Lower leg skin (tissue), 3 donors: ENCODE measurements at regions not wholly inside any gene's neighbourhood (a gene's known extent, or its start where the extent isn't known, plus 50 kb on each side); places are given as distances from the start of the nearest gene placed in this dataset.

Experiments
- POLR2A ChIP-seq, 2 donors: fragments of 450-650 bp; IDR thresholded peaks; one replicate each; pipeline ENCODE4 v1.6.1; 2016 to 2017; ENCODE audit warnings: antibody characterized with exemption in 2 of 2, mild to moderate bottlenecking in 1 of 2, moderate library complexity in 1 of 2
- TF ChIP-seq, protein P1 (sequence below), 3 donors: fragments of 450-650 bp; IDR thresholded peaks; one replicate each; pipeline ENCODE4 v1.5.1; 2016; ENCODE audit warnings: antibody characterized with exemption in 3 of 3, mild to moderate bottlenecking in 3 of 3, moderate library complexity in 2 of 3

DNA sequence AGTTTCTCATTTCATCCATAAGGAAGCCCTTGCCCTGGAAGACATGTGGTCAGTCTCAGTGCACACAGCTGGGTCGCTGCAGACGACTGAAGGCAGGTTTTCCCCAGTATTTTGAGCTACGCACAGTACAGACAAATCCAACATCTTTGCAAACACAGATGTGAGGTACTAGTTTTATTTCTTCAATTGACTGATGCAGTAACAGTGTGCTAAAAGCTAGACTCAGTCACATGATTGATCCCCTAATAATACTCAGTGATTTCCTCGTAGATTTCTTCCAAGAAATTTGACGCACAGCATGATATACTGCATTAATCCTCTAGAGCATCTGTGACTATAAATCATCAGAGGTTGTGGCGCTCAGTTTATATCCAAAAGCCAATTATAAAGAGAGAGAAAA is 346.1 kb downstream of the DIRAS2 start:
- TF ChIP-seq, protein P1, sequence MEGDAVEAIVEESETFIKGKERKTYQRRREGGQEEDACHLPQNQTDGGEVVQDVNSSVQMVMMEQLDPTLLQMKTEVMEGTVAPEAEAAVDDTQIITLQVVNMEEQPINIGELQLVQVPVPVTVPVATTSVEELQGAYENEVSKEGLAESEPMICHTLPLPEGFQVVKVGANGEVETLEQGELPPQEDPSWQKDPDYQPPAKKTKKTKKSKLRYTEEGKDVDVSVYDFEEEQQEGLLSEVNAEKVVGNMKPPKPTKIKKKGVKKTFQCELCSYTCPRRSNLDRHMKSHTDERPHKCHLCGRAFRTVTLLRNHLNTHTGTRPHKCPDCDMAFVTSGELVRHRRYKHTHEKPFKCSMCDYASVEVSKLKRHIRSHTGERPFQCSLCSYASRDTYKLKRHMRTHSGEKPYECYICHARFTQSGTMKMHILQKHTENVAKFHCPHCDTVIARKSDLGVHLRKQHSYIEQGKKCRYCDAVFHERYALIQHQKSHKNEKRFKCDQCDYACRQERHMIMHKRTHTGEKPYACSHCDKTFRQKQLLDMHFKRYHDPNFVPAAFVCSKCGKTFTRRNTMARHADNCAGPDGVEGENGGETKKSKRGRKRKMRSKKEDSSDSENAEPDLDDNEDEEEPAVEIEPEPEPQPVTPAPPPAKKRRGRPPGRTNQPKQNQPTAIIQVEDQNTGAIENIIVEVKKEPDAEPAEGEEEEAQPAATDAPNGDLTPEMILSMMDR (IDR thresholded peaks at IDR 0.05), result no peak
- no peak for TF ChIP-seq POLR2A (IDR thresholded peaks at IDR 0.05)
